HG03025 (cell line): ENCODE measurements at regions not wholly inside any gene's neighbourhood (a gene's known extent, or its start where the extent isn't known, plus 50 kb on each side); places are given as distances from the start of the nearest gene placed in this dataset.

ENCODE experiments used
- ATAC-seq: cut with Tn5 transposase; IDR thresholded peaks from one replicate; pipeline ENCODE4 v1.9.1; 2021; ENCODE audit warnings: mild to moderate bottlenecking, moderate library complexity; ENCODE audit not compliant: unreplicated experiment, low FRiP score

DNA sequence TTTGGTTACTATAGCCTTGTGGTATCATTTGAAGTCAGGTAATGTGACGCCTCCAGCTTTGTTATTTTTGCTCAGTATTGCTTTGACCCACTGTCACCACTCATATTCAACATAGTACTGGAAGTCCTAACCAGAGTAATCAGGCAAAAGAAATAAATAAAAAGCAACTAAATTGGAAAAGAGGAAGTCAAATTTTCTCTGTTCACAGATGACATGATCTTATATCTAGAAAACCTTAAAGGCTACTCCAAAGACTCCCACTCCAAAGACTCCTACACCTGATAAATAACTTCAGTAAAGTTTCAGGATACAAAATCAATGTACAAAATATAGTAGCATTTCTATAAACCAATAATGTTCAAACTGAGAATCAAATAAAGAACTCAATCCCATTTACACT lies 348.6 kb downstream of the CXXC4 start:
- ATAC-seq = no peak

DNA sequence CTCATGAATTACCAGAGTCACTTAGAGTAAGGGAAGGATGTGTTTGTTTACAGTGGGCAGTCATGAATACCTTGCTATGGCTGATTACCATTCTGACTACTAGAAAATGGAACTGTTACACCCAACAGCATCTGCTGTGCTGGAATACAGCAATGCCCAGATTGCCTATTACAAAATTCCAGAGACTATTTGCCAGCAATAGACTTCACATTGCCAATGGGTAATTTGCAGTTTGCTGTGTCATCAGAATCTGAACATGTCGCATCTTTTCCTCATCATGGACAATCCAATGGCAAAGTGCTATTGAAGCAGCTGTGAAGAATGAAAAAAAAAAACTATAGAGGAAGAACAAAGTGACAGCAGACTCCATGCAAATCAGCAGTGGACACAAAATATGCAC lies 356.6 kb downstream of the CXXC4 start:
- ATAC-seq = no peak

DNA sequence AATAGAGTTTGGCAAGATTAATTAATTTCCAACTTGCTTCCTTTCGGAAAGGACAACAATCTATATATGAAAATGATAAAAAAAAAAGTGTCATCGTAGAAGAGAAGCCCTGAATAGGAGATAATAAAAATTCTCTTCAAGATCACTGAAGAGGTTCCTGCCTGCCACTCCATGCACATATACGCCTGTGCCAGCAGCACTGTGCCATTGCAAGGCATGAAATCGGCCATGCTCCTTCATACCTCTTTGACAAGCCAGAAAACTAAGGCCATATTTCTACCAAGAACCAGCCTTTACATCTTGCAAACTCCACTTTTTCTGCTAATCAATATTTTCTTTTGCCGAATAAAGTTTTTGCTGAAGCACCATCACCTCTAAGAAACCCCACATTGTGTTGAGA lies 365.5 kb downstream of the CXXC4 start:
- ATAC-seq = no peak

DNA sequence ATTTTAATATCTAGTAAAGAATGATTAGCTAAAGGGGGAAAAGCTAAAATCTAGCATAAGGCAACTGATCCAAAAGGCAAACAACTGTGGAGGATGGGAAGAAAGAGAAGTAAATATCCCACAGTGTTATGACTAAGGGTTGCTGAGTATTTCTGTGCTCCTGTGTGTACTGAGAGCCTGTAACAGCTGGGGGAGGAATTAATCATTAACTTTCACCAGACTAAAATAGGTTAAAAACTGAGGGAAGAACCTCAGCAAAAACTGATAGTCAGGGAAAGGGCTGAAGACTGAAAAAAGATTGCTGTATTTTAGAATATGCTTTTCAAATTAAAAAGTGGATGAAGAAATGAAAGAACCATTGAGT lies 365.9 kb downstream of the CXXC4 start:
- no peak for ATAC-seq

DNA sequence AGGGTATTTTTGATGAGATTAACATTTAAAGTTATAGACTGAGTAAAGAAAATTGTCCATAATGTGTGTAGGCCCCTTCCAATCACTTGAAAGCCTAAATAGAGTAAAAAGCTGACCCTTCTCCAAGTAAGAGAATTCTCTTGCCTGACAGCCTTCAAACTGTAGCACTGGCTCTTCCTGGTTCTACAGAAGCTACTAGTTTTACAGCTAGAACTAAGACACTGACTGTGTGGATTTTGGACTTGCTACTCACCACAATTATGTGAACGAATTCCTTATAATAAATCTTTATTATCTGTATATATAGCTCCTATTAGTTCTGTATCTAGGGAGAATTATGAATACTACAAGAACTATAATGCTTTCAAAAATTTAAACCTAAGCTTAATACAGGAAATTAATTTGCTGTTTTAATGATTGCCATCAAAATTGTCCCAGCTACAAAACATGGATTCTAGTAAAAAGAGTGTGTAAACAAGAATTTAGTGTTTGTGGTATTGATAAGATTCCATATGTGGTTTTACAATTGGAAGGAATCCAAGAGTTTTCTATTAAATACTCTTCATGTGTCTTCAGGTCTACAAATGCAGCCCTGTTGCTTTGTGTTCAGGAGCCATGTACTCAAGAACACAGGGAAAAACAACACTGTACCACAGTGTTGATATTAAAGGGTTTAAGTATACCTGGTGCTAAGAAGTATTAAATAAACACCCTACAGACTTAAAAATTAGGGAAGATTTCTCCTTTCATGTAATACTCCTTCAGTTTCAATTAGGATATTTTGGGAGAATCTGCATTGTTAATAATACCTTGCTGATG lies 366.5 kb downstream of the CXXC4 start:
- ATAC-seq = no peak

DNA sequence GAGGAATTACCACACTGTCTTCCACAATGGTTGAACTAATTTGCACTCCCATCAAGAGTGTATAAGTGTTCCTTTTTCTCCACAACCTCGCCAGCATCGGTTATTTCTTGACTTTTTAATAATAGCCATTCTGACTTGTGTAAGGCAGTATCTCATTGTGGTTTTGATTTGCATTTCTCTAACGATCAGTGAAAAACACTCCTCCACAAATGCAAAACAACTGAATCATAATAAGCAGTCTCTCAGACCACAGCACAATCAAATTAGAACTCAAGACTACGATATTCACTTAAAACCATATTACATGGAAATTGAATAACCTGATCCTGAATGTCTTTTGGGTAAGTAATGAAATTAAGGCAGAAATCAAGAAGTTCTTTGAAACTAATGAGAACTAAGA lies 371.7 kb downstream of the CXXC4 start:
- ATAC-seq = no peak

DNA sequence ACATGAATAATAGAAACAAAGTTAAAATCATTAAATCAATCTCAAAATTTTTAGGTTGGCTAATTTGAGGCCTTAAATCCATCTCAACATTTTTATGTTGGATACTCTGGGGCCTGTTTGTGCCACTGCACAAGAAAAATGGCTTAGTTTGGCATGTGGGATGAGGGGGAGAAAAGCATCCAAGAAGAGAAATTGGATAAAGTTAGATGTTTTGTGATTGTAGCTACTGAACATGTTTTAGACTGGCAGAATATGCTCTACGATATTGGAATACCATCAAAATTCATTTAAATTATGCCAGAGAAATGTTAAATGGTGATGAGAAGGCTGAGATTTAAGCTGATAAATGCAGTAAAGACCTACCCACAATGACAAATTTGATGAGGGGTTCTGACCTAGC lies 376.9 kb downstream of the CXXC4 start:
- ATAC-seq = no peak

DNA sequence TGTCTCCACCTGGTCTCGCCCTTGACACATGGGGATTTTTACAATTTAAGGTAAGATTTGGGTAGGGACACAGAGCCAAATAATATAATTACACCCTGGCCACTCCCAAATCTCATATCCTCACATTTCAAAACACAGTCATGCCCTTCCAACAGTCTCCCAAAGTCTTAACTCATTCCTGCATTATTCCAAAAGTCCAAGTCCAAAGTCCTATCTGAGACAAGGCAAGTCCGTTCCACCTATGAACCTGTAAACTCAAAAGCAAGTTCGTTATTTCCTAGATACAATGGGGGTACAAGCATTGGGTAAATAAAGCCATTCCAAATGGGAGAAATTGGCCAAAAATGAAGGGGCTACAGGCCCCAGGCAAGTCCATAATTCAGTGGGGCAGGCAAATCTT lies 380.8 kb downstream of the CXXC4 start:
- no peak for ATAC-seq

DNA sequence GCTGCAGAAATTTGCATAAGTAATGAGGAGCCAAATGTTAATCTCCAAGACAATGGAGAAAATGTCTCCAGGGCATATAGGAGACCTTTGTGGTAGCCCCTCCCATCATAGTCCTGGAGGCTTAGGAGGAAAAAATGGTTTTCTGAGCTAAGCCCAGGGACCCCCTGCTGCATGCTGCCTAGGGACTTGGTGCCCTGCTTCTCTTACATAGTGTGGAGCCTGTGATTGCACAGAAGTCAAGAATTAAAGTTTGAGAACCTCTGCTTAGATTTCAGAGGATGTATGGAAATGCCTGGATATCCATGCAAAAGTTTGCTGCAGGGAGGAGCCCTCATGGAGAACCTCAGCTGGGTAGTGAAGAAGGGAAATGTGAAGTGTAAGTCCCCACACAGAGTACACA lies 379.4 kb upstream of the TACR3 start:
- ATAC-seq = no peak

DNA sequence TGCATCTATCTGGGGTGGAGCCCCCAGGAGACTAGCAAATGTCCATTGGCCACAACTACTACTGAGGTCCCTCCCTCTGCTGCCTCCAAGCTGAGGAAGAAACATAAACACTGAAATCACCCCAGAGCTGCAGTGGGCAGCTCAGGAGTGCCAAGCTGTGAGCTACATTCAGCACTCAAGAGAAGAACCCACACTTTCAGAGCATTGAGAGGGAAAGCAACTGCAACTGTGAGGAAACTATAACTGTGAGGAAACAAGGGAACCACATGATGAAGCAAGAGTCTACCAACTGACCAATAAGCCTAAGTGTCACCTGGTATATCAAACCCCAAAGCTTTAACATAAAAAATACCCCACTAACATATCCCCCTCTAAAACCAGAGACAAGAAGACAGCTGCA lies 373.5 kb upstream of the TACR3 start:
- ATAC-seq = no peak

DNA sequence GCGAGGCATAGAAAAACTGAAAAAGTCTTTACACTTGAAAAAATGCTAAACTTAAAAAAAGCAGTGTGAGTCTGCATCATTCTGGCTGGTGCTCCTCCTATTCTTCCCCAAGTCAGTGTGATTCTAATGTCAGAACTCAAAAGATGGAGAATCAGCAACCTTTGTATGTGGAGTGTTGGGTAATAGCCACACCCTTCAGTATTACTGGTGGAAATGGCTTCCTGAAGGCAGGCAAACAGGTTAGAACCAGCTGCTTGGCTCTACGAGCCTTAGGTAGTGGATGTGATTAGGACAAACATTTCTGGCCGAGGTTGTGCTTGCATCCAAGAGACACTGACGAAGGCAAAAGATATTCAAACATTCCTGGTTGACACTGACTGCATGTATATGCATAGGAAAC lies 353.4 kb upstream of the TACR3 start:
- no peak for ATAC-seq

DNA sequence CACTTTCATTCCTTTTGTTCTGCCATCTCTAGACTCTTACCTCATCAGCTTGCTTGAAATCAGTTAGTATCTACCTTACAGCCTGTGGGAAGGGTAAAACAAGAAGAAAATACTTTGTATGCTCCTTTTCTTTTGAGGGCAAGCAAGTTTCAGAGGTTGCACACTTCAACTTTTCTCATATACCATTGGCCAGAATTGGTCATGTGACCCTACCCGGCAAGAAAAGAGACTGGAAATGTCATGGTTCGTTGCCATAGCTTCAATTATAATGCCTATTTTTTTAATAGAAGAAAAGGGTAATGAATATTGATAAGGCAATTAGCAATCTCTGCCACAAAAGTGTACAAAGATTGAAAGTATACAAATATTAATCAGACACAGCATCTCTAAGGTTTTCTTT lies 346.7 kb upstream of the TACR3 start:
- ATAC-seq = no peak

DNA sequence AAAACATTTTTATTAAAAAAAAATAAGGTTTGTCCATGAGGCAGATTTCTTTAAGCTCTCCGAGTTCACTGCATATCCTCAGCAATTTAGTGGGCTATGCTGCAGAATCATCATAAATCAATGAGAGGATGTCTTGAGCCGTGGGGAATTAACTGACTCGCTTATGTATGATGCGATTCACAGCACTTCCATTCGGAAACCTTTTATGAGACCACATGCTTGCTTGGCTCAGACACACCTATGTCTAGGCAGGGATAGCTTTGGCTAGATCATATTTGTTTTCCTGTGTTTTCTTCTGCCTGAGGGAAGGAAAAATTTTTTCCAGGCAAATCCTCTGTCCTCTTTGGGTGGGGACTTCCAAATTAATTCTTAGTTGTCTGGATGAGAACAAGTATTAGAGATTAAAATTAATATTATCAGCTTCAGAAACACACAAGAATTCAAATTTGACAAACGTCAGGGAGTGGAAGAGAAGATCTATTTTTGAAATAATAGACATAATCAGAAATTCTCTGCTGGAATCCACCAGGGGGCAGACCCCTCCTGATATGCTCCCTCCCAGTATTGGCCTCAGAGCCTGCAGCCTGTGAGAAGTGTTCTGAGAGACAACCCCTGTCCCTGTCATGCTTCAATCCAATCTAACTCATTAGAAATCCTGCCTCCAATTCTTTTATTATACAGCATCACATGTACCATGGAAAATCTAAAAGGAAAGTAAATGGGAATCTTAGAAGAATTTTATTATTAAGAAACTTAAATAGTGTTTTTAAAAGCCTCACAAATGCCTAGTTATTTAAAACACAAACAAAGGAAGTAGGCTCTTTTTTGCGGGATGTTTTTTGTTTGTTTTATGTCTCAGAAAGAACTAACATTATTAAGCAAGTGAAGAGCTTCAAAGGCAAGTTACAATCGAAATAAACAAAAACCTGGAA lies 345.1 kb upstream of the TACR3 start:
- peak; percentile 87 for ATAC-seq

DNA sequence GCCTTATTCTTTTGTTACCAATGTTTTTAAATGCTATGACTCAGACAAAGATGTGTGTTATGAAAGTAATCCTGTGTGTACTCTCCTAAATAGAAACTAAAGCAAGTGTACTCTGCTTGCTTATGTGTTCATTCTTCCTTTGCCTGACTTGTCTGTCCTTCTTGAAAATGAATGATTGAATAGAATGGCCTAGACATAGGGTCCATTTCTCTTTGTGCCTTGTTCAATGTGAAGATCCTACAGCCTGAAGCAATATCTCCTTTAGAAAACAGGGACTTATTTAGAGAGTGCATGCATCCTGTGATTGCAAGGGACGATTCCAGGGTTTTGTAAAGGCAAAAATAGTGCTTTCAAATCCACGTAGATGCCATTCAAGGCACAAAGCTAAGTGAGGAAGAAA lies 343.6 kb upstream of the TACR3 start:
- no peak for ATAC-seq

DNA sequence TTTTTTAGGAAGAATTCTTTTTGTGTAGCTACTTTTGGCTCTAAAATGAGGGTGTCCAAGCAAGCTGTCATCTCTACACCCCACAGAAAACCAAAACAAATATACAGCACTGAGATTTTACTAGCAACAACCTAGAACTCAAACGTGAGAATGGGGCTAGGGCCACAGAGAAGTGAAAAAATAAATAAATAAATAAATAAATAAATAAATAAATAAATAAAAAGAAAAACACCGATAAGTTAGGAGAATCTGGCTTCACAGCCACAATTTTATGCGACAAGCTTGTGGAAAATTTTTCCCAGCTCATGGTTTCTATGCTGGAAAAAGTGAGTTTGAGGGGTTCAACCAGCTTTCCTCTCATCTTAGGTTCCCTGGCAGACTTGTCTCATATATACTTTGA lies 324.6 kb upstream of the TACR3 start:
- ATAC-seq = no peak

DNA sequence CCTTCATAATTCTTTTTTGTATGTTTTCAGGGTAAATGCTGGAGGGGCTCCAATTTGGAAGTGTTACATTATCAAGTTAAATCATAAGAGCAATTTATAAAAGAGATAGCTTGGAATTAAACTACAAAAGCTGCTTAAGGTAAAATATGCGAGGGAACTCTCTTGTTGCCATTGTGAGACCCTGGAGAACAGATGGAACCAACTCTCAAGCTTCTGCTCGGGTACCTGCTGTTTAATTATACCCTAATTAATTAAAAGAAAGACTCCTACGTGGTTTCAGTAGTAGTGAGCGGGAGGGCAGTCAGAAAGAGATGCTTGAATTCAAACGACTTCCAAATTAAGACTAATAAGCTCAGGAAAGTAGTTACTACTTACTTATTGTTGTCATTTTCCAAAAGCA lies 313.1 kb upstream of the TACR3 start:
- ATAC-seq = no peak

DNA sequence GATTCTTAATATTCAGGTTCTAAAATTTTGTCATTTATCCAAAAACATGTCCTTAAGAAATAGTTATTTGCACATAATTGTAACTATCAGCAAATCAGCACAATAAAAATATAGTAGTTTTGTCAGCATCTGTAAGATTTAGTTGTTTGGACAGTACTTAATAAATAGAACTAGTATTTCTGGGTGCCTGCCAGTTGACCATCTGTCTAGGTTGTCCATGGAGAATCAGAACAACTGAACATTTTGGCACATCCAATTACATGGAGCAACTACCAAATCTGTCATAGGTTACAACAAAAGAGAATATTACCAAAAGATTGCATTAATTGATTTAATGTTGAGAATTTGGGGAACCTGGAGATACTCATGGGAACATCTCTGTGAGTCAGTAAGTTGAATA lies 305.5 kb upstream of the TACR3 start:
- ATAC-seq = no peak

DNA sequence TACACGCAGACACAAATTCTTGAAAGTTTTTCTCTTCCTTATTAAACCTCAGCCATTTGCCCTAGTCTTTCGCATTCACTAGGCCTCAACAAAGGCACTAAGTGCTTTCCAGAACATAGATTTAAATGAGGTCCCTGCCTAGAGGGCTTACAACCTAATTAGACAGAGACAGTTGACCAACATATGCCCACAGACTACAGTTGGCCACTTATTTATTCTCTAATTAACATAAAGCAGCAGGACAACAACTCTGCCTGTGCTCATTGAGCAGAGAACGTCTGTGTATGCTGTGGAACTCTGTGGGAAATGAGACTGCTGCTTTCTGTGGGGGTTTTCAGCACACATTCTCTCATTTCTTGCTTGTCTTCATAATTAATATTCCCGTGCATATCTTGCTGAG lies 303.0 kb upstream of the TACR3 start:
- no peak for ATAC-seq

DNA sequence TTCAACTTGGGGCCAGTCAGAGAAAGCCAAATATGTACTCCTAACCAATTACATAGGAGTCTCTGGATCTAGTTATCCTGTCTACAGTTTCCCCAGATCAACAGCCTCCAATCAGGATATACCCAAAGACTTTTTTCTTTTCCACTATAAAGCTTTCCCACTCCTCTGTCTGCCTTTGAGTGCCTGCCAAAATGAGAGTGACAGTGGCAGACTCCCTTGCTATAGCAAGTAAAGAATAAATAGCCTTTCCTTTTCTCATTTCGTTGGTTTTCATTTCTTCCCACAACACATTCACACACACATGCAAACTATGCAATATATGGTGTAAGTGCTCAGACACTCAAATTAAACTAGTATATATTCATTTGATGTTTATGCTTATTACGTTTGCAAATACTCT lies 302.4 kb upstream of the TACR3 start:
- ATAC-seq = no peak

DNA sequence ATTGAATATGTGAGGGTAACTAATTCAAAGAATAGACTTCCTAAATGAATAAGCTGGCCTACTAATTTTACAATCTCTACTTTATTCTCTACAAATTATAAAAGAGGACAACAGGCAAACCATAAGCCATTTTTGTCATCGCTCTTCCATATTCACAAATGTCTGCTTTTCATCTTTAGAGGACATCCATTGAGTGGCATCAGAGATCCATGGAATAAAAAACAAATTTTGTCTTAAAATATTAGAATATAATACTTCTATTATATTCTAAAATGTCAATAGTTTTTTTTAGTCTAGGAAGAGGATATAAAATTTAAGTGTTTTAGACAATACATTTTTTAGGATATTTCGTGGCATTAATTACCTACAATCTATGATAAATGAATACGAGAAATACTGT lies 300.9 kb upstream of the TACR3 start:
- no peak for ATAC-seq

DNA sequence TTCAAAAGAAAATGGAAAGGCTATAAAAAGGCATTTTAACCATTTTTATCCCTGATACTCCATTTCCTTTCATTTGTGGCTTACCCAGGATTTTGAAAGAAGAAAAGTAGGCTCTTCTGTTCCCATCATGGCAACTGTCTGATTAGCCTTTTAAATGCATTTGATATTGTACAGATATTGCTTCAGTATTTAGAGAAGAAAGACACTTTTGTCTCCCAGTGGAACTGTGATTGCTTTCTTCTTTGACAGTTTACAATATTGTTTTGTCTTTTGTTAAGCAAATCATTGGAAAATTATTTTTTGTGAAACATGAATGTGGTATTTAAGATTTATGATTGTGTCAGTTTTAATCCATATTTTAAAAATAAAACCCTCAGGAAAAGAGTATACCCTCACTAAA lies 297.4 kb upstream of the TACR3 start:
- no peak for ATAC-seq

DNA sequence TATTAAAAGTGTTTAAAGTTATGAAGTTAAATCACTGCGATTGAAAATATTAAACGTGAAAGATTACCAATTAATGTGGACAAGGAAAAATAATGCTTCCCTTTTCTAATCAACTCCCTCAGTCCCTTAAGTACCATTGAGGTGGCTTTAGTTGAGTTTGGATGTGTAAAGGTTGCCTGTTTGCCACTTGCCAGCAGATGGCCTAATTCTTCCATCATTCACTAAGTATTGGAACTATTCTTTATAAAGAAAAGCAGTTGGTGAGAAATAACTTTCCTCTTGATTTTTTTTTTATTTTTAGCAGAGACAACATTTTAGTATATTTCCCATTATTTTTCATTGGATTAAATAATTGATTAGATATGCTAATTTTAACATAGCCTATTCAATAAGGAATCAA lies 295.9 kb upstream of the TACR3 start:
- no peak for ATAC-seq
